GM23338 (cell line): ENCODE measurements at regions not wholly inside any gene's neighbourhood (a gene's known extent, or its start where the extent isn't known, plus 50 kb on each side); places are given as distances from the start of the nearest gene placed in this dataset.

ENCODE experiments used
- CREB1 ChIP-seq: fragments of 250-450 bp; sonication (Bioruptor Pico); IDR thresholded peaks from 2 replicates; pipeline ENCODE4 v1.5.0; 2020; ENCODE audit warnings: low read depth, mild to moderate bottlenecking, moderate library complexity
- CTCF ChIP-seq, 2 experiments: fragments of 200-600 bp in 1 of 2; sonication (generic) in 1 of 2; conservative IDR thresholded peaks; 2 replicates each; pipeline versions ENCODE4 v1.5.1 to v1.6.1; 2016 to 2017; ENCODE audit warnings: antibody characterized with exemption in 2 of 2, low read depth in 2 of 2, mild to moderate bottlenecking in 2 of 2, moderate library complexity in 1 of 2
- EZH2 ChIP-seq: fragments of 200-600 bp; sonication (generic); IDR thresholded peaks from one replicate; pipeline ENCODE4 v1.8.0; 2017; ENCODE audit warnings: antibody characterized with exemption, mild to moderate bottlenecking, low read depth; ENCODE audit not compliant: unreplicated experiment
- EZH2phosphoT487 ChIP-seq: fragments of 200-600 bp; sonication (generic); IDR thresholded peaks from one replicate; pipeline ENCODE4 v1.8.1; 2018; ENCODE audit warnings: antibody characterized with exemption; ENCODE audit not compliant: unreplicated experiment
- JUNB ChIP-seq: IDR thresholded peaks from one replicate; pipeline ENCODE4 v1.6.1; 2016; ENCODE audit warnings: antibody characterized with exemption; ENCODE audit not compliant: unreplicated experiment
- NANOG ChIP-seq: IDR thresholded peaks from 2 replicates; pipeline ENCODE4 v1.6.1; 2016; ENCODE audit warnings: antibody characterized with exemption, borderline replicate concordance
- POLR2AphosphoS5 ChIP-seq: IDR thresholded peaks from 2 replicates; pipeline ENCODE4 v1.6.1; 2016; ENCODE audit warnings: antibody characterized with exemption, low read depth
- STAT1 ChIP-seq: IDR thresholded peaks from one replicate; pipeline ENCODE4 v1.6.1; 2016; ENCODE audit warnings: antibody characterized with exemption; ENCODE audit not compliant: unreplicated experiment
- ZNF331 ChIP-seq: fragments of 250-450 bp; sonication (Bioruptor Pico); IDR thresholded peaks from 2 replicates; pipeline ENCODE4 v1.5.0; 2020; ENCODE audit warnings: low read depth, mild to moderate bottlenecking, moderate library complexity
- TF ChIP-seq, protein P1 (sequence below): IDR thresholded peaks from one replicate; pipeline ENCODE4 v1.6.1; 2018; ENCODE audit warnings: antibody characterized with exemption; ENCODE audit not compliant: unreplicated experiment
- TF ChIP-seq, protein P2 (sequence below): fragments of 250-450 bp; sonication (Bioruptor Pico); IDR thresholded peaks from 2 replicates; pipeline ENCODE4 v1.5.0; 2020; ENCODE audit warnings: mild to moderate bottlenecking, moderate library complexity
- TF ChIP-seq, protein P3 (sequence below): IDR thresholded peaks from 2 replicates; pipeline ENCODE4 v1.6.1; 2016; ENCODE audit warnings: antibody characterized with exemption

GRCh38 chr2:175535631-175536030 is 354.1 kb upstream of the ATP5MC3 start:
- TF ChIP-seq, protein P1, sequence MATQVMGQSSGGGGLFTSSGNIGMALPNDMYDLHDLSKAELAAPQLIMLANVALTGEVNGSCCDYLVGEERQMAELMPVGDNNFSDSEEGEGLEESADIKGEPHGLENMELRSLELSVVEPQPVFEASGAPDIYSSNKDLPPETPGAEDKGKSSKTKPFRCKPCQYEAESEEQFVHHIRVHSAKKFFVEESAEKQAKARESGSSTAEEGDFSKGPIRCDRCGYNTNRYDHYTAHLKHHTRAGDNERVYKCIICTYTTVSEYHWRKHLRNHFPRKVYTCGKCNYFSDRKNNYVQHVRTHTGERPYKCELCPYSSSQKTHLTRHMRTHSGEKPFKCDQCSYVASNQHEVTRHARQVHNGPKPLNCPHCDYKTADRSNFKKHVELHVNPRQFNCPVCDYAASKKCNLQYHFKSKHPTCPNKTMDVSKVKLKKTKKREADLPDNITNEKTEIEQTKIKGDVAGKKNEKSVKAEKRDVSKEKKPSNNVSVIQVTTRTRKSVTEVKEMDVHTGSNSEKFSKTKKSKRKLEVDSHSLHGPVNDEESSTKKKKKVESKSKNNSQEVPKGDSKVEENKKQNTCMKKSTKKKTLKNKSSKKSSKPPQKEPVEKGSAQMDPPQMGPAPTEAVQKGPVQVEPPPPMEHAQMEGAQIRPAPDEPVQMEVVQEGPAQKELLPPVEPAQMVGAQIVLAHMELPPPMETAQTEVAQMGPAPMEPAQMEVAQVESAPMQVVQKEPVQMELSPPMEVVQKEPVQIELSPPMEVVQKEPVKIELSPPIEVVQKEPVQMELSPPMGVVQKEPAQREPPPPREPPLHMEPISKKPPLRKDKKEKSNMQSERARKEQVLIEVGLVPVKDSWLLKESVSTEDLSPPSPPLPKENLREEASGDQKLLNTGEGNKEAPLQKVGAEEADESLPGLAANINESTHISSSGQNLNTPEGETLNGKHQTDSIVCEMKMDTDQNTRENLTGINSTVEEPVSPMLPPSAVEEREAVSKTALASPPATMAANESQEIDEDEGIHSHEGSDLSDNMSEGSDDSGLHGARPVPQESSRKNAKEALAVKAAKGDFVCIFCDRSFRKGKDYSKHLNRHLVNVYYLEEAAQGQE: no peak
- TF ChIP-seq CTCF (conservative IDR thresholded peaks at IDR 0.05; ENCODE audit: low read depth in 2 of 2) (no peak), EZH2 (no peak), CREB1 (no peak), POLR2AphosphoS5 (no peak), ZNF331 (CRISPR knock-in tag) (no peak), EZH2phosphoT487 (no peak), JUNB (no peak), NANOG (no peak), STAT1 (no peak)
- TF ChIP-seq, protein P2, sequence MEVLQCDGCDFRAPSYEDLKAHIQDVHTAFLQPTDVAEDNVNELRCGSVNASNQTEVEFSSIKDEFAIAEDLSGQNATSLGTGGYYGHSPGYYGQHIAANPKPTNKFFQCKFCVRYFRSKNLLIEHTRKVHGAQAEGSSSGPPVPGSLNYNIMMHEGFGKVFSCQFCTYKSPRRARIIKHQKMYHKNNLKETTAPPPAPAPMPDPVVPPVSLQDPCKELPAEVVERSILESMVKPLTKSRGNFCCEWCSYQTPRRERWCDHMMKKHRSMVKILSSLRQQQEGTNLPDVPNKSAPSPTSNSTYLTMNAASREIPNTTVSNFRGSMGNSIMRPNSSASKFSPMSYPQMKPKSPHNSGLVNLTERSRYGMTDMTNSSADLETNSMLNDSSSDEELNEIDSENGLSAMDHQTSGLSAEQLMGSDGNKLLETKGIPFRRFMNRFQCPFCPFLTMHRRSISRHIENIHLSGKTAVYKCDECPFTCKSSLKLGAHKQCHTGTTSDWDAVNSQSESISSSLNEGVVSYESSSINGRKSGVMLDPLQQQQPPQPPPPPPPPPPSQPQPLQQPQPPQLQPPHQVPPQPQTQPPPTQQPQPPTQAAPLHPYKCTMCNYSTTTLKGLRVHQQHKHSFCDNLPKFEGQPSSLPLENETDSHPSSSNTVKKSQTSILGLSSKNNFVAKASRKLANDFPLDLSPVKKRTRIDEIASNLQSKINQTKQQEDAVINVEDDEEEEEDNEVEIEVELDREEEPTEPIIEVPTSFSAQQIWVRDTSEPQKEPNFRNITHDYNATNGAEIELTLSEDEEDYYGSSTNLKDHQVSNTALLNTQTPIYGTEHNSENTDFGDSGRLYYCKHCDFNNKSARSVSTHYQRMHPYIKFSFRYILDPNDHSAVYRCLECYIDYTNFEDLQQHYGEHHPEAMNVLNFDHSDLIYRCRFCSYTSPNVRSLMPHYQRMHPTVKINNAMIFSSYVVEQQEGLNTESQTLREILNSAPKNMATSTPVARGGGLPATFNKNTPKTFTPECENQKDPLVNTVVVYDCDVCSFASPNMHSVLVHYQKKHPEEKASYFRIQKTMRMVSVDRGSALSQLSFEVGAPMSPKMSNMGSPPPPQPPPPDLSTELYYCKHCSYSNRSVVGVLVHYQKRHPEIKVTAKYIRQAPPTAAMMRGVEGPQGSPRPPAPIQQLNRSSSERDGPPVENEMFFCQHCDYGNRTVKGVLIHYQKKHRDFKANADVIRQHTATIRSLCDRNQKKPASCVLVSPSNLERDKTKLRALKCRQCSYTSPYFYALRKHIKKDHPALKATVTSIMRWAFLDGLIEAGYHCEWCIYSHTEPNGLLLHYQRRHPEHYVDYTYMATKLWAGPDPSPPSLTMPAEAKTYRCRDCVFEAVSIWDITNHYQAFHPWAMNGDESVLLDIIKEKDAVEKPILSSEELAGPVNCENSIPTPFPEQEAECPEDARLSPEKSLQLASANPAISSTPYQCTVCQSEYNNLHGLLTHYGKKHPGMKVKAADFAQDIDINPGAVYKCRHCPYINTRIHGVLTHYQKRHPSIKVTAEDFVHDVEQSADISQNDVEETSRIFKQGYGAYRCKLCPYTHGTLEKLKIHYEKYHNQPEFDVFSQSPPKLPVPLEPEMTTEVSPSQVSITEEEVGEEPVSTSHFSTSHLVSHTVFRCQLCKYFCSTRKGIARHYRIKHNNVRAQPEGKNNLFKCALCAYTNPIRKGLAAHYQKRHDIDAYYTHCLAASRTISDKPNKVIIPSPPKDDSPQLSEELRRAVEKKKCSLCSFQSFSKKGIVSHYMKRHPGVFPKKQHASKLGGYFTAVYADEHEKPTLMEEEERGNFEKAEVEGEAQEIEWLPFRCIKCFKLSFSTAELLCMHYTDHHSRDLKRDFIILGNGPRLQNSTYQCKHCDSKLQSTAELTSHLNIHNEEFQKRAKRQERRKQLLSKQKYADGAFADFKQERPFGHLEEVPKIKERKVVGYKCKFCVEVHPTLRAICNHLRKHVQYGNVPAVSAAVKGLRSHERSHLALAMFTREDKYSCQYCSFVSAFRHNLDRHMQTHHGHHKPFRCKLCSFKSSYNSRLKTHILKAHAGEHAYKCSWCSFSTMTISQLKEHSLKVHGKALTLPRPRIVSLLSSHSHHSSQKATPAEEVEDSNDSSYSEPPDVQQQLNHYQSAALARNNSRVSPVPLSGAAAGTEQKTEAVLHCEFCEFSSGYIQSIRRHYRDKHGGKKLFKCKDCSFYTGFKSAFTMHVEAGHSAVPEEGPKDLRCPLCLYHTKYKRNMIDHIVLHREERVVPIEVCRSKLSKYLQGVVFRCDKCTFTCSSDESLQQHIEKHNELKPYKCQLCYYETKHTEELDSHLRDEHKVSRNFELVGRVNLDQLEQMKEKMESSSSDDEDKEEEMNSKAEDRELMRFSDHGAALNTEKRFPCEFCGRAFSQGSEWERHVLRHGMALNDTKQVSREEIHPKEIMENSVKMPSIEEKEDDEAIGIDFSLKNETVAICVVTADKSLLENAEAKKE: no peak
- TF ChIP-seq, protein P3, sequence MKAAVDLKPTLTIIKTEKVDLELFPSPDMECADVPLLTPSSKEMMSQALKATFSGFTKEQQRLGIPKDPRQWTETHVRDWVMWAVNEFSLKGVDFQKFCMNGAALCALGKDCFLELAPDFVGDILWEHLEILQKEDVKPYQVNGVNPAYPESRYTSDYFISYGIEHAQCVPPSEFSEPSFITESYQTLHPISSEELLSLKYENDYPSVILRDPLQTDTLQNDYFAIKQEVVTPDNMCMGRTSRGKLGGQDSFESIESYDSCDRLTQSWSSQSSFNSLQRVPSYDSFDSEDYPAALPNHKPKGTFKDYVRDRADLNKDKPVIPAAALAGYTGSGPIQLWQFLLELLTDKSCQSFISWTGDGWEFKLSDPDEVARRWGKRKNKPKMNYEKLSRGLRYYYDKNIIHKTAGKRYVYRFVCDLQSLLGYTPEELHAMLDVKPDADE: no peak
